MM.1S (cell line): ENCODE measurements at regions not wholly inside any gene's neighbourhood (a gene's known extent, or its start where the extent isn't known, plus 50 kb on each side); places are given as distances from the start of the nearest gene placed in this dataset.

Experiments
- DNase-seq: peaks from one replicate; pipeline ENCODE4 v3.0.0-alpha.2; 2015
- H2AFZ ChIP-seq: fragments of 300-600 bp; sonication (generic); 2 replicates; pipeline ENCODE4 v1.6.0; 2016; ENCODE audit warnings: antibody characterized with exemption, low read length
- H3F3A ChIP-seq: fragments of 300-600 bp; sonication (generic); 2 replicates; pipeline ENCODE4 v1.6.1; 2016; ENCODE audit warnings: mild to moderate bottlenecking, antibody characterized with exemption, low read length, moderate library complexity, mixed read lengths; ENCODE audit not compliant: insufficient read depth
- H3K27ac ChIP-seq: fragments of 300-600 bp; sonication (generic); 2 replicates; pipeline ENCODE4 v1.5.1; 2016; ENCODE audit warnings: mild to moderate bottlenecking, low read length
- H3K27me3 ChIP-seq: fragments of 300-600 bp; sonication (generic); replicated peaks from 2 replicates; pipeline ENCODE4 v1.6.0; 2016; ENCODE audit warnings: low read length; ENCODE audit not compliant: insufficient read depth
- H3K36me3 ChIP-seq: fragments of 300-600 bp; sonication (generic); replicated peaks from 2 replicates; pipeline ENCODE4 v1.6.1; 2016; ENCODE audit warnings: mild to moderate bottlenecking, low read length, mixed read lengths; ENCODE audit not compliant: insufficient read depth
- H3K4me1 ChIP-seq: fragments of 300-600 bp; sonication (generic); 2 replicates; pipeline ENCODE4 v1.6.1; 2016; ENCODE audit warnings: low read length, mixed read lengths
- H3K4me2 ChIP-seq: fragments of 300-600 bp; sonication (generic); 2 replicates; pipeline ENCODE4 v1.6.0; 2016; ENCODE audit warnings: low read depth, low read length
- H3K4me3 ChIP-seq: fragments of 300-600 bp; sonication (generic); 2 replicates; pipeline ENCODE4 v1.5.1; 2016; ENCODE audit warnings: low read length, mixed read lengths
- H3K79me2 ChIP-seq: fragments of 300-600 bp; sonication (generic); 2 replicates; pipeline ENCODE4 v1.6.1; 2016; ENCODE audit warnings: mixed run types, low read length, mixed read lengths
- H3K9ac ChIP-seq: fragments of 300-600 bp; sonication (generic); 2 replicates; pipeline ENCODE4 v1.6.1; 2016; ENCODE audit warnings: low read length, mixed read lengths
- H3K9me2 ChIP-seq: fragments of 300-600 bp; sonication (generic); replicated peaks from 2 replicates; pipeline ENCODE4 v1.6.1; 2016; ENCODE audit warnings: mild to moderate bottlenecking, low read length, mixed read lengths; ENCODE audit not compliant: insufficient read depth
- H3K9me3 ChIP-seq: fragments of 300-600 bp; sonication (generic); replicated peaks from 2 replicates; pipeline ENCODE4 v1.6.1; 2016; ENCODE audit warnings: mild to moderate bottlenecking, low read length, mixed read lengths; ENCODE audit not compliant: insufficient read depth
- H4K20me1 ChIP-seq: fragments of 300-600 bp; sonication (generic); 2 replicates; pipeline ENCODE4 v1.6.1; 2016; ENCODE audit warnings: mild to moderate bottlenecking, low read length, moderate library complexity, mixed read lengths; ENCODE audit not compliant: insufficient read depth
- EZH2 ChIP-seq: fragments of 300-600 bp; sonication (generic); optimal IDR thresholded peaks from 2 replicates; pipeline ENCODE3; 2017; ENCODE audit warnings: low read depth, mild to moderate bottlenecking, antibody characterized with exemption, low read length, mixed read lengths
- EZH2phosphoT487 ChIP-seq: fragments of 300-600 bp; sonication (generic); IDR thresholded peaks from 2 replicates; pipeline ENCODE4 v1.6.1; 2018; ENCODE audit warnings: antibody characterized with exemption, low read length
- TF ChIP-seq, protein P1 (sequence below): fragments of 300-600 bp; sonication (generic); IDR thresholded peaks from 2 replicates; pipeline ENCODE4 v1.5.1; 2016; ENCODE audit warnings: antibody characterized with exemption, low read length, mixed read lengths

DNA sequence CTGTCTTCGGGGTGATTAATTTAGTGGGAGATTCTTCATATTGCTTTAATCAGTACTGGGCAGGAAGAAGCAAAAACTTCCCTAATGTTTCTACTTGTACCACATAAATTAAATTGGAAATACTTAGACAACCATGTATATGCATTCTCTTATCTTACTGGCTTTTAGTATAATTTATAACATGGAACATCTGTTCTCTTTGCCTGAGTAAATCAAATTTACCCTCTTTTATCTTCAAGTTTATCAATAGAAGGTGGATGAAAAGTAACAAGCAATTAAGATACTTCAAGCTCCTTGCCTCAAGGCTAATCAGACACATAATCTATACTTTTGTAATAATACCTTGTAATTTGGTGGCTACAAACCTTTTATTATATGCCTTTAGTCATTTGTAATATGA is 274.4 kb upstream of the ARX start:
- Histone ChIP-seq H3K9me3 (no peaks in the 10 kb centered on the region), H3K9ac (no peak overlapping the region), H4K20me1 (no peaks in the 10 kb centered on the region), H3K4me2 (no peak overlapping the region), H3F3A (no peaks in the 10 kb centered on the region), H2AFZ (no peak overlapping the region), H3K9me2 (no peaks in the 10 kb centered on the region), H3K79me2 (no peaks in the 10 kb centered on the region), H3K4me1 (no peaks in the 10 kb centered on the region), H3K4me3 (no peak overlapping the region), H3K27me3 (no peaks in the 10 kb centered on the region), H3K27ac (no peak overlapping the region), H3K36me3 (no peaks in the 10 kb centered on the region)
- DNase-seq, result no peak
- TF ChIP-seq EZH2phosphoT487 (no peak), EZH2 (no peak)
- TF ChIP-seq, protein P1, sequence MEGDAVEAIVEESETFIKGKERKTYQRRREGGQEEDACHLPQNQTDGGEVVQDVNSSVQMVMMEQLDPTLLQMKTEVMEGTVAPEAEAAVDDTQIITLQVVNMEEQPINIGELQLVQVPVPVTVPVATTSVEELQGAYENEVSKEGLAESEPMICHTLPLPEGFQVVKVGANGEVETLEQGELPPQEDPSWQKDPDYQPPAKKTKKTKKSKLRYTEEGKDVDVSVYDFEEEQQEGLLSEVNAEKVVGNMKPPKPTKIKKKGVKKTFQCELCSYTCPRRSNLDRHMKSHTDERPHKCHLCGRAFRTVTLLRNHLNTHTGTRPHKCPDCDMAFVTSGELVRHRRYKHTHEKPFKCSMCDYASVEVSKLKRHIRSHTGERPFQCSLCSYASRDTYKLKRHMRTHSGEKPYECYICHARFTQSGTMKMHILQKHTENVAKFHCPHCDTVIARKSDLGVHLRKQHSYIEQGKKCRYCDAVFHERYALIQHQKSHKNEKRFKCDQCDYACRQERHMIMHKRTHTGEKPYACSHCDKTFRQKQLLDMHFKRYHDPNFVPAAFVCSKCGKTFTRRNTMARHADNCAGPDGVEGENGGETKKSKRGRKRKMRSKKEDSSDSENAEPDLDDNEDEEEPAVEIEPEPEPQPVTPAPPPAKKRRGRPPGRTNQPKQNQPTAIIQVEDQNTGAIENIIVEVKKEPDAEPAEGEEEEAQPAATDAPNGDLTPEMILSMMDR, result no peak

DNA sequence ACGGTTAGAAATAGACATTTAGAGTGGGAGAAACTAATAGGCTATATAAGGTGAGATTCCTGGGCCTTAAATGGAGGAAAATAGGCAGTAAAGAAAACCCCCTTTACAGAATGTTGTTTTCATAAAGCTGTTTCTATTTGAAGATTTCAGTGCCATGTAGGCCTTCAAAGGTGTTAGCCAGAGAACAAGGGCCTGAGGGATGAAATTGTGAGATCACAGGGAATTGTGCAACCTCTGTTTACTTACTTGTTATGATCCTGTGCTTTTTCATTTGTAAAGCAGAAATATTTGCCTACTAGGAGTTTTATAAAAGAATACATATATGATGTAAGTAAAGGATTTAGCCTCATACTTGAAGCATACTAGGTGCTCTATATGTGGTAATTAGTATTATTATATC is 272.9 kb upstream of the ARX start:
- no peaks in the 10 kb centered on the region for H3K27me3 ChIP-seq
- TF ChIP-seq, protein P1, result no peak
- TF ChIP-seq EZH2phosphoT487 (no peak), EZH2 (no peak)

DNA sequence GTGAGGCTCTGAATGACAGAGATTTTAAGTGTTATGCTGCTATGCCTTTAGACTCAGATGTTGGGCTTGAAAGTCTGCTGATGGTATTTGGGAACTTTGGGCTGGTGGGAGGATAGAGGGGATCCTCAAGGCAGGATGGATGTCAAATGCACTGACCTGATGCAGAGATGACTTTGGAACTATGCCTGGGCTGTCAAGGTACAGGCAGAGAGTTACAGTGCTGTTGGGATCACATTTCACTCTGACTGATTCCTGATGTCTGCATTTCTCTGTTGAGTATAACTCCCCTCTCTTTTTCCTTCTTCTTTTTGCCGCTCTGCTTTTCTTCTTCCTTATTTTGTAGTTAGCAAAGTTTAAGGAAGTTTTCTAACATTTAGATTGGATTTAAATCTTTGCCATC is 271.8 kb upstream of the ARX start:
- H3K4me2 ChIP-seq, result no peak overlapping the region
- TF ChIP-seq, protein P1, result no peak
- no peak for TF ChIP-seq EZH2phosphoT487
- TF ChIP-seq EZH2, result no peak
- H3K27me3 ChIP-seq, result no peaks in the 10 kb centered on the region
- H3K9ac ChIP-seq, result no peak overlapping the region
- H3K27ac ChIP-seq, result no peak overlapping the region
- no peak overlapping the region for H2AFZ ChIP-seq
- no peaks in the 10 kb centered on the region for H3F3A ChIP-seq
- H3K9me2 ChIP-seq, result no peaks in the 10 kb centered on the region
- H4K20me1 ChIP-seq, result no peaks in the 10 kb centered on the region
- no peak for DNase-seq
- H3K9me3 ChIP-seq, result no peaks in the 10 kb centered on the region
- no peak overlapping the region for H3K4me3 ChIP-seq
- H3K36me3 ChIP-seq, result no peaks in the 10 kb centered on the region
- no peaks in the 10 kb centered on the region for H3K79me2 ChIP-seq
- no peaks in the 10 kb centered on the region for H3K4me1 ChIP-seq

More for the DNA sequence above, 272.9 kb upstream of the ARX start:
- no peaks in the 10 kb centered on the region for H3K36me3 ChIP-seq
- H4K20me1 ChIP-seq, result no peaks in the 10 kb centered on the region
- H2AFZ ChIP-seq, result no peak overlapping the region
- no peaks in the 10 kb centered on the region for H3K79me2 ChIP-seq
- no peak overlapping the region for H3K4me3 ChIP-seq
- H3K4me2 ChIP-seq, result no peak overlapping the region
- H3K4me1 ChIP-seq, result no peaks in the 10 kb centered on the region
- DNase-seq, result no peak
- no peaks in the 10 kb centered on the region for H3F3A ChIP-seq
- H3K9me2 ChIP-seq, result no peaks in the 10 kb centered on the region
- H3K9me3 ChIP-seq, result no peaks in the 10 kb centered on the region
- no peak overlapping the region for H3K27ac ChIP-seq
- H3K9ac ChIP-seq, result no peak overlapping the region
